Right lobe of liver (tissue), 4 donors: ENCODE measurements at regions not wholly inside any gene's neighbourhood (a gene's known extent, or its start where the extent isn't known, plus 50 kb on each side); places are given as distances from the start of the nearest gene placed in this dataset.

Experiments
- POLR2A ChIP-seq: fragments of 450-650 bp; IDR thresholded peaks from one replicate; pipeline ENCODE4 v1.6.1; 2017; ENCODE audit warnings: antibody characterized with exemption, mild to moderate bottlenecking
- TF ChIP-seq, protein P1 (sequence below), 4 donors: fragments of 200-600 bp in 3 of 4; fragments of 450-650 bp in 1 of 4; IDR thresholded peaks; one replicate each; pipeline versions ENCODE4 v1.5.1 to v1.8.0; 2016 to 2022; ENCODE audit warnings: antibody characterized with exemption in 4 of 4, mild to moderate bottlenecking in 2 of 4
- donor health status: DM: no; HTN: no; CAD: no.
- donor health status: DM: no; HTN: no; CAD: no.
- donor health status: DM: no; HTN: yes; CAD: no.

DNA sequence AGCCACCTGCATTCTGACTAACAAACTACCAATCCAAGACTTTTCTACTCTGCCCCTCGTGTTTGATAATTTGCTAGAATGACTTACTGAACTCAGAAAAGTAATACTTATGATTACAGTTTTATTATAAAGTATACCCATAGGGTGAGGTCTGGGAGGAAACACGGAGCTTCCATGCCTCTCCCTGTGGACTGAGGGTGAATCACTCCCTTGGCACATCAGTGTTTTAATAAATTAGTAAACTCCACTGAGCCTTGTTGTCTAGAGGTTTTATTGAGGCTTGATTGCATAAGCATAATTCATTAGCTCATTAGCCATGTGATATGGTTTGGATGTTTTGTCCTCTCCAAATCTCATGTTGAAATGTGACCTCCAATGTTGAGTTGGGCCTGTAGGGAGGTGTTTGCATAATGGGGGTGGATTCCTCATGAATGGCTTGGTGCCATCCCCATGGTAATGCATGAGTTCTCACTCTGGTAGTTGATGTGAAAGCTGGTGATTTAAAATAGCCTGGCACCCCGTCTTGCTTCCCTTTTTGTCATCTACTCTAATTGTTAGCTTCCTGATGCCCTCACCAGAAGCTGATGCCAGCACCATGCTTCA is 233.6 kb upstream of the TRPC7 start:
- TF ChIP-seq, protein P1, sequence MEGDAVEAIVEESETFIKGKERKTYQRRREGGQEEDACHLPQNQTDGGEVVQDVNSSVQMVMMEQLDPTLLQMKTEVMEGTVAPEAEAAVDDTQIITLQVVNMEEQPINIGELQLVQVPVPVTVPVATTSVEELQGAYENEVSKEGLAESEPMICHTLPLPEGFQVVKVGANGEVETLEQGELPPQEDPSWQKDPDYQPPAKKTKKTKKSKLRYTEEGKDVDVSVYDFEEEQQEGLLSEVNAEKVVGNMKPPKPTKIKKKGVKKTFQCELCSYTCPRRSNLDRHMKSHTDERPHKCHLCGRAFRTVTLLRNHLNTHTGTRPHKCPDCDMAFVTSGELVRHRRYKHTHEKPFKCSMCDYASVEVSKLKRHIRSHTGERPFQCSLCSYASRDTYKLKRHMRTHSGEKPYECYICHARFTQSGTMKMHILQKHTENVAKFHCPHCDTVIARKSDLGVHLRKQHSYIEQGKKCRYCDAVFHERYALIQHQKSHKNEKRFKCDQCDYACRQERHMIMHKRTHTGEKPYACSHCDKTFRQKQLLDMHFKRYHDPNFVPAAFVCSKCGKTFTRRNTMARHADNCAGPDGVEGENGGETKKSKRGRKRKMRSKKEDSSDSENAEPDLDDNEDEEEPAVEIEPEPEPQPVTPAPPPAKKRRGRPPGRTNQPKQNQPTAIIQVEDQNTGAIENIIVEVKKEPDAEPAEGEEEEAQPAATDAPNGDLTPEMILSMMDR (IDR thresholded peaks at IDR 0.05) = no peak
- TF ChIP-seq POLR2A = no peak
